IgD-negative memory B cell (primary cell): ENCODE measurements at regions not wholly inside any gene's neighbourhood (a gene's known extent, or its start where the extent isn't known, plus 50 kb on each side); places are given as distances from the start of the nearest gene placed in this dataset.

Experiments
- H3K27ac Mint-ChIP-seq, 3 donors: one replicate each; pipeline ENCODE4 v1.8.0; 2020 to 2022; ENCODE audit warnings: mild to moderate bottlenecking in 3 of 3, mixed read lengths in 3 of 3, moderate library complexity in 1 of 3
- H3K27me3 Mint-ChIP-seq: one replicate; pipeline ENCODE4 v1.8.0; 2021; ENCODE audit warnings: mixed read lengths
- H3K36me3 Mint-ChIP-seq: one replicate; pipeline ENCODE4 v1.8.0; 2020; ENCODE audit warnings: mild to moderate bottlenecking, mixed read lengths
- H3K4me1 Mint-ChIP-seq, 3 donors: one replicate each; pipeline ENCODE4 v1.8.0; 2020 to 2022; ENCODE audit warnings: mixed read lengths in 3 of 3, mild to moderate bottlenecking in 1 of 3
- H3K4me3 Mint-ChIP-seq, 4 donors: one replicate each; pipeline ENCODE4 v1.8.0; 2020 to 2022; ENCODE audit warnings: mild to moderate bottlenecking in 4 of 4, mixed read lengths in 4 of 4, moderate library complexity in 3 of 4
- H3K9me3 Mint-ChIP-seq, 3 donors: one replicate each; pipeline ENCODE4 v1.8.0; 2020 to 2021; ENCODE audit warnings: mixed read lengths in 3 of 3, mild to moderate bottlenecking in 1 of 3

DNA sequence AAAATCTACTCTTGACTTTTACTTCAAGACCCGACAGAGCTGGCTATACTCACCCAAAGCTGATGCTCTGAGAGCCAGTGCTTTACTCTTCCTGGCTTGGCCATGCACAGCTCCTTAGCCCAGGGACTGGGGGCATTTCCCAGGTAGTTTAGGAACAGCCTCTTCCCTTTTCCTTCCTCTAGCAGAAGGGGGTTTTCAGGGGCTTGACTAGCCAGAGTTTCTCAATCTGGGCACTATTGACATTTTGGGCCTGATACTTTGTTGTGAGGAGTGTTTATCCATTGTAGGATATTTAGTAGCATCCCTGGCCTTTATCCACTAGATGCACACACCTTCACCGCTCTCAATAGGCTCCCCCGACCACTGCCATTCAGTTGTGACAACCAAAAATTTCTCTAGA, 50.0 kb upstream of the RFX3 start:
- peaks cover 9 to 15% (median 10%) of the 10 kb centered on the region in 3 donors for H3K9me3 Mint-ChIP-seq
- H3K27ac Mint-ChIP-seq, result no peak overlapping the region
- H3K4me3 Mint-ChIP-seq, result no peak overlapping the region
- H3K36me3 Mint-ChIP-seq, result peaks cover 7% of the 10 kb centered on the region
- H3K4me1 Mint-ChIP-seq, result peaks cover 0 to 2% (median 0%) of the 10 kb centered on the region in 3 donors
- H3K27me3 Mint-ChIP-seq, result no peaks in the 10 kb centered on the region
